HG02763 (cell line): ENCODE measurements at regions not wholly inside any gene's neighbourhood (a gene's known extent, or its start where the extent isn't known, plus 50 kb on each side); places are given as distances from the start of the nearest gene placed in this dataset.
"Not testable (repeated sequence)": the region's sequence is repeated elsewhere in the genome, so short reads cannot be mapped to it uniquely, and the experiment has no call there.

ENCODE experiments used
- ATAC-seq: cut with Tn5 transposase; IDR thresholded peaks from one replicate; pipeline ENCODE4 v1.9.1; 2021; ENCODE audit warnings: mild to moderate bottlenecking, moderate library complexity; ENCODE audit not compliant: unreplicated experiment

GRCh38 chr2:2582998-2583545 lies 252.0 kb upstream of the MYT1L start:
- no peak for ATAC-seq

DNA sequence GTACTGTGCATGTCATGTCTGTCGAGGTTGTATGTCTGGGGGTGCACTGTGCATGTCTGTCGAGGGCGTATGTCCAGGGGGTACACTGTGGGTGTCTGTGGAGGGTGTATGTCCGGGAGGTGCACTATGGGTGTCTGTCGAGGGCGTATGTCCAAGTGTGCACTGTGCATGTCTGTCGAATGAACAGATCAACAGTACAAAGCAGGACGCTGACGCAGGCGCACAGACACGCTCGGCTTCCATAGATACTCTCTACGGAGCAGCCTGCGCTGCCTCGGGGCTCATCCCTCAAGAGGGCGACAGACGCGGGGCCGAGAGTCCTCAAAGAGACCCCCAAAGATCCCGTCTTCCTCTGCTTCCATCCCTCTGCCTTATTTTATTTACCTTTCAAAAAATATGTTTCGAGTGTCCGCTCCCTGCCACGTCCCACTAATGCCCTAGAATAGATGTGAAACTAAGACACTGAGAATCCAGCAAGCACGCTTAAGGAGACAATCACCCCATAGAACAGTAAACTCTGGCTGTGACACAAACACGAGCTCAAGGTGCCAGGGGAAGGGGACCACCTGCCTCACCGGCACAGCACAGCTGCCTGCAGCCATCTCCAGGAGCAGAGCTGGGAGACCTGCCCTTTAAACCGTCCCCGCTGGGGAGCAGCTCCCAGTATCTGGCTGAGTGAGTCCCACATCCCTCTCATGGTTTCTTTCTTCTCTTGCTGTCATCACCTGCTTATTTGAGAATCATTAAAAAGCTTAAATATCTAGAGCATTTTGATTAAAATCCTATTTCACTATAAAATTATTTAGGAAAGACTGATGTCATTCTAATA lies 250.5 kb upstream of the MYT1L start:
- no peak for ATAC-seq

- ATAC-seq: not testable (repeated sequence)
Measured at GRCh38 chr2:2580841-2581240, 249.8 kb upstream of the MYT1L start.

GRCh38 chr2:2580341-2580740 lies 249.3 kb upstream of the MYT1L start:
- no peak for ATAC-seq

- ATAC-seq: no peak
Measured at GRCh38 chr2:2579814-2580213, 248.7 kb upstream of the MYT1L start.

DNA sequence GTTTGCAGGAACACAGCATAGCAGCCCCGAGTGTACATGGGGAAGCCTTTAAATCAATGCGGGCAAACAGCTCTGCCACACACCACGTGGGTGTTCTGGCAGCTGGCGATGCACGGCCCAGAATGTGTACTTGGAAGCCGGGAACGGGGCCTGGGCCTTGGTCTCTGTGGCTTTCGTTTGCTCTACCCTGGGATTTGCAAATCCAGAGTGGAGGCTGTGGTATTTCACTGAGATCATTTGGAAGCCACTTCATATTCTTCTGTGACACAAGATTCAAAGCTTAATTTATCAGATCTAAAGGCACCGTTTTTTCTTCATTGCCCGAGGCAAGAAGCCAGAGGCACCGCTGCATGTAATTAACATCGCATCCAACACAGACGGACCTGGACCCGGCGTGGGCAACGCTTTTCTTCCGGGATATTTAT lies 246.3 kb upstream of the MYT1L start:
- ATAC-seq: no peak

GRCh38 chr2:2575870-2576386 lies 244.9 kb upstream of the MYT1L start:
- ATAC-seq: no peak

- ATAC-seq: no peak
Measured at GRCh38 chr2:2575181-2575577, 244.1 kb upstream of the MYT1L start.

- ATAC-seq: no peak
Measured at GRCh38 chr2:2574401-2575180, 243.5 kb upstream of the MYT1L start.

DNA sequence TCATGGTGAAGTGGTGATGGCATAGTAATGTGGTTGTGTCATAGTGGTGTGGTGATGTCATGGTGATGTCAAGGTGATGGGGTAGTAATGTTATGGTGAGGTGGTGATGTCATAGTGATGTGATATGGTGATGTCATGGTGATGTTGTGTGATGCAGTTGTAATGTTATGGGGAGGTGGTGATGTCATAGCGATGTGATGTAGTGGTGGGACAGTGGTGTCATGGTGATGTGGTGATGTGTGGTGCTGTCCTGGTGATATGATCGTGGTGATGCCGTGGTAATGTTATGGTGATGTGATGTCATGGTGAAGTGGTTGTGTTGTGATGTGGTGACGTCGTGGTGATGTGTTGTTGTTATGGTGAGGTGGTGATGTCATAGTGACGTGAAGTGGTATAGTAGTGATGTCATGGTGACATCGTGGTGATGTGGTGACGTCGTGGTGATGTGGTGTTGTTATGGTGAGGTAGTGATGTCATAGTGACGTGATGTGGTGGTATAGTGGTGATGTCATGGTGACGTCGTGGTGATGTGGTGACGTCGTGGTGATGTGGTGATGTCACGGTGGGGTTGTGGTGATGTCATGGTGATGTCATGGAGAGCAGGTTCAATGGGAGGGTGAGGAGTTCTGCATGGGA lies 242.7 kb upstream of the MYT1L start:
- ATAC-seq: no peak

DNA sequence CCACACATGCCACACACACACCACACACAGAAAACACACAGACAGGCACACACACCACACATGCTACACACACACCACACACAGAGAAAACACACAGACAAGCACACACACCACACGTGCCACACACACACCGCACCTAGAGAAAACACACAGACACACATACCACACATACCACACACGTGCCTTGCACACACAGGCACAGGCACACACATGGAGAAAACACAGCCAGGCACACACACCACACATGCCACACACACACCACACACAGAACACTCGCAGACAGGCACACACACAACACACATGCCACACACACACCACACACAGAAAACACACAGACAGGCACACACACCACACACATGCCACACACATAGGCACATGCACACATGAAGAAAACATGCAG lies 242.1 kb upstream of the MYT1L start:
- ATAC-seq: no peak

- no peak for ATAC-seq
Measured at GRCh38 chr2:2572393-2573204, 241.5 kb upstream of the MYT1L start.

DNA sequence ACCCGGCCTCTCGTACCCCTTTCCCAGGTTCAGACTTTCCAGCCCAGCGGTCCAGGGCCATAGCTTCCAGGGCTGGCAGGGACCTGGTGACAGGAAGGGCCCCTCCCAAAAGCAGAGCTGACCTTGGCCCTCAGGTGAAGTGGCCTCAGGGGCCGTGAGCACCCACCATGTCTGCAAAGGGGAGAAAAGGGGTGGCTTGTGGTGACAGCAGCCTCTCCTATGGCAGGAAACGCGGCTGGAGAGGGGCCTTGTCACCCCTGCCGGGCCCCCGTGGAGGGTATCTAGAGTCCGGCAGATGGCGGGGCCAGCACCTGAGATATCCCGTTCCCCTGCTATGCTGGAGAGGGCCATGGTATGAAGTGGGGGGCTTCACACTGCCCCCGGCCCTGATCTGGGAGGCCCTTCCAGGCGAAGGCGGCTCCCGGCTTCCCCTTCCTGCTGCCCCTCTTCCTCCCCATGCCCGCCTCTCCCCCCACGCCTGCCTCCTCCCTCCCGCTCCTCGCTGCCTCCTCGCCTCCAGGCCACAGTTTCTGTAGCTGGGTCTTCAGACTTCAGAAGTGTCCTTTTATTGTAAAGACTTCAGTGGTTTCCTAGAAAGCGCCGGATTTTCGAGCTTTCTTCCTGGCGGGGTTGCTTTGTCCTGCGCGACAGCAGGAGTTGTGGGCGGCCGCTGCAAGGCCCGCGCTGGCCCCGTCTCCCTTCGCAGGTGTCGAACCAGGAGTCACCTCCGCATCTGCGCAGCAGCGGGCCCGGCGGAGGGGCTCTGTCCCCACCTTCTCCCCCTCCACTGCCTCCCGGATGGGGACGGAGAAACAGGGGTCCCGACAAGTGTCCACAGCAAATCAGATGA lies 240.5 kb upstream of the MYT1L start:
- no peak for ATAC-seq

GRCh38 chr2:2570871-2571270 lies 239.8 kb upstream of the MYT1L start:
- ATAC-seq: no peak

- no peak for ATAC-seq
Measured at GRCh38 chr2:2570360-2570759, 239.3 kb upstream of the MYT1L start.

GRCh38 chr2:2569836-2570235 lies 238.8 kb upstream of the MYT1L start:
- ATAC-seq: no peak

- ATAC-seq: no peak
Measured at GRCh38 chr2:2569306-2569705, 238.2 kb upstream of the MYT1L start.

DNA sequence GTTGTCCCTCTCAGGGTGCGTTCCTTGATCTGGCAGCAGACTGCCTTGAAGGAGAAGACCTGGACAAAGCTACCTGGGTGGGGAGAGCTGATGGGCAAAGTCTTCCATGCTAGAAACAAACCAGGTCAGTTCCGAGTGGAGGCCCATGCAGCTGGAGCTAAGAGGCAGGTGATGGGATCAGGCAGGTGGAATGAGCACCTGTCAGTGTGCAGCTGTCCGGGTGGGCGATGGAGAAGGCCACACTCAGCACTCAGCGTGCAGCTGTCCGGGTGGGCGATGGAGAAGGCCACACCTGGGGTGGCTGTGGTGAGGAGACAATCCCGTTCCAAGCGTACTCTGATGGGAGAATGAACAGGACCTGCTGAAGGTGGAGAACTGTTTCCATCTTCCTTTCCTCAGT lies 237.3 kb upstream of the MYT1L start:
- no peak for ATAC-seq

DNA sequence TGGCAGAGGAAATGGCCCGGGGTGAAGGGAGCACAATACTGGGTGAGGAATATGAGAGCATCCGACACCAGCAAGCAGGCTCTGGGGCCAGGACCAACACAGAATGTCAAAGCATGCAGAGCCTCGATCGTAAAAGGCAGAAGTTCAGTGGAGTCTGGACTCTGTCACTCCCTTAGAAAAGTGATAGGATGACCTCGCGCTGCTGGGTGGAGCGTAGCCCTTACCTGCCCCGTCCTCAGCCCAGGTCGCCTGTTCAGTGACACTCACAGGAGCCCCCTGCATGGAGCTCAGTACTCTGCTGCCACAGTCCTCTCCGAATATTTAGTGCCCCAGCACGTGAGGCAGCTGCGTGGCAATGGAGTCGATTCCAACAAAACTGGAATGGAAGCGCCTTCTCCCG lies 236.7 kb upstream of the MYT1L start:
- no peak for ATAC-seq
